Heart left ventricle (tissue), 16 donors: ENCODE measurements at regions not wholly inside any gene's neighbourhood (a gene's known extent, or its start where the extent isn't known, plus 50 kb on each side); places are given as distances from the start of the nearest gene placed in this dataset.

Experiments used
- ATAC-seq, 4 donors: fragments of 200-7000 bp; cut with Tn5 transposase; one replicate each; pipeline ENCODE4 v1.9.1; 2020 to 2022; ENCODE audit warnings: moderate library complexity in 4 of 4, mild to moderate bottlenecking in 3 of 4, moderate number of reproducible peaks in 1 of 4
- DNase-seq, 5 donors: peaks; one replicate each; pipeline ENCODE4 v3.0.0-alpha.2; 2020
- H3K27ac ChIP-seq, 12 donors: fragments of 200-600 bp; sonication (generic) in 4 of 12; one replicate each; pipeline versions ENCODE4 v1.5.0 to v1.8.0; 2016 to 2022; ENCODE audit warnings: mild to moderate bottlenecking in 2 of 12
- H3K27me3 ChIP-seq, 9 donors: fragments of 200-600 bp; sonication (generic) in 2 of 9; one replicate each; pipeline versions ENCODE4 v1.5.1 to v1.8.0; 2016 to 2022; ENCODE audit warnings: mild to moderate bottlenecking in 3 of 9
- H3K36me3 ChIP-seq, 9 donors: fragments of 200-600 bp; sonication (generic) in 2 of 9; one replicate each; pipeline versions ENCODE4 v1.5.0 to v1.8.0; 2018 to 2022; ENCODE audit warnings: mild to moderate bottlenecking in 2 of 9
- H3K4me1 ChIP-seq, 12 donors: fragments of 200-600 bp; sonication (generic) in 4 of 12; one replicate each; pipeline versions ENCODE4 v1.5.0 to v1.8.0; 2016 to 2022; ENCODE audit warnings: mild to moderate bottlenecking in 3 of 12
- H3K4me3 ChIP-seq, 12 donors: fragments of 200-600 bp; sonication (generic) in 4 of 12; one replicate each; pipeline versions ENCODE4 v1.5.0 to v1.8.0; 2017 to 2022; ENCODE audit warnings: mild to moderate bottlenecking in 9 of 12, moderate library complexity in 4 of 12
- H3K9me3 ChIP-seq, 12 donors: fragments of 200-600 bp; sonication (generic) in 4 of 12; one replicate each; pipeline versions ENCODE4 v1.5.0 to v1.8.0; 2016 to 2022; ENCODE audit warnings: mild to moderate bottlenecking in 1 of 12
- CTCF ChIP-seq, 12 donors: fragments of 200-600 bp; sonication (generic) in 4 of 12; IDR thresholded peaks; one replicate each; pipeline versions ENCODE4 v1.5.0 to v1.8.0; 2018 to 2022; ENCODE audit warnings: antibody characterized with exemption in 12 of 12, mild to moderate bottlenecking in 5 of 12
- POLR2A ChIP-seq, 2 donors: fragments of 450-650 bp; IDR thresholded peaks; one replicate each; pipeline ENCODE4 v1.6.1; 2017; ENCODE audit warnings: antibody characterized with exemption in 2 of 2, mild to moderate bottlenecking in 2 of 2, moderate library complexity in 2 of 2
- WGBS, 4 donors: extraction: QIAGEN DNeasy Blood & Tissue Kit in 2 of 4; methylation state at CpG; one replicate each; pipeline versions ENCODE4 v1.1.5 to v1.1.7; 2013 to 2018; 5-methylcytosine and 5-hydroxymethylcytosine counted together
- intact Hi-C, 10 donors: fragments of 100-400 bp; cut with DNase I; formaldehyde crosslinking; loops; one replicate each; pipeline versions ENCODE4 v1.11.1 to v1.14.2; 2022
- donor health status: ischemic (EF 13 %, LVEDD 7.1; RV severe dilation, severe dysfunction).
- donor health status: healthy with polysubstance abuse.
- donor health status: DM: no; HTN: yes; CAD: no.
- donor health status: DM: no; HTN: no; CAD: no.
- donor health status: ischemic (EF 25% LVEDD 6.9; RV normal size, moderate dysfunction).
- donor health status: ischemic (EF 25% LVEDD 5.7; RV mildly dilated, moderate dysfunction).
- donor health status: healthy.
- donor health status: DM: yes; HTN: yes; CAD: no.
- donor health status: ischemic (EF 35%, LVEDD 5.7; RV mildly dilated, moderate dysfunction).
- donor health status: nonischemic (EF 11% LVEDD 7.7; RV severe dilation, severe dysfunction).
- donor health status: DM: yes; HTN: yes; CAD: no.
- donor health status: PGD.
- donor health status: ischemic (EF 29% LVEDD 5.4; RV normal size, mild dysfunction).
- donor health status: nonischemic (EF 23%, LVEDD 6.1; RV moderate dilation, normal function).

GRCh38 chrX:148269513-148269912 lies 230.9 kb upstream of the AFF2 start:
- DNase-seq, result no peak
- Histone ChIP-seq H3K27ac (no peak overlapping the region), H3K36me3 (no peaks in the 10 kb centered on the region), H3K4me3 (no peak overlapping the region), H3K4me1 (no peaks in the 10 kb centered on the region), H3K27me3 (no peaks in the 10 kb centered on the region), H3K9me3 (no peaks in the 10 kb centered on the region)
- intact Hi-C loops, result no loop called here
- TF ChIP-seq CTCF (IDR thresholded peaks at IDR 0.05) (no peak), POLR2A (IDR thresholded peaks at IDR 0.05) (no peak)
- ATAC-seq, result no peak
- WGBS, 4 donors, result 59 to 83% (median 70%) methylated on average over 3 of the region's 3 CpGs

- WGBS, 4 donors, result 57 to 75% (median 62%) methylated on average over 2 of the region's 2 CpGs
- TF ChIP-seq POLR2A (IDR thresholded peaks at IDR 0.05) (no peak), CTCF (IDR thresholded peaks at IDR 0.05) (no peak)
- no peak for DNase-seq
- H3K4me1 ChIP-seq, result no peaks in the 10 kb centered on the region
- no peak overlapping the region for H3K4me3 ChIP-seq
- ATAC-seq, result no peak
- no peaks in the 10 kb centered on the region for H3K36me3 ChIP-seq
- intact Hi-C loops, result no loop called here
- H3K27me3 ChIP-seq, result no peaks in the 10 kb centered on the region
- no peak overlapping the region for H3K27ac ChIP-seq
- no peaks in the 10 kb centered on the region for H3K9me3 ChIP-seq
Observed at GRCh38 chrX:148270499-148270898, 229.9 kb upstream of the AFF2 start.

GRCh38 chrX:148271263-148271662 lies 229.2 kb upstream of the AFF2 start:
- DNase-seq, result no peak
- 44 to 64% (median 51%) methylated on average over 2 of the region's 2 CpGs for WGBS, 4 donors
- H3K27me3 ChIP-seq, result no peaks in the 10 kb centered on the region
- H3K9me3 ChIP-seq, result no peaks in the 10 kb centered on the region
- H3K36me3 ChIP-seq, result no peaks in the 10 kb centered on the region
- no peak overlapping the region for H3K4me3 ChIP-seq
- intact Hi-C loops, result no loop called here
- no peaks in the 10 kb centered on the region for H3K4me1 ChIP-seq
- ATAC-seq, result no peak
- H3K27ac ChIP-seq, result no peak overlapping the region
- TF ChIP-seq CTCF (IDR thresholded peaks at IDR 0.05), result no peak
- TF ChIP-seq POLR2A (IDR thresholded peaks at IDR 0.05), result no peak

GRCh38 chrX:148281920-148282319 lies 218.5 kb upstream of the AFF2 start:
- no peak for TF ChIP-seq POLR2A (IDR thresholded peaks at IDR 0.05)
- no peak for TF ChIP-seq CTCF (IDR thresholded peaks at IDR 0.05)
- Histone ChIP-seq H3K9me3 (no peaks in the 10 kb centered on the region), H3K36me3 (no peaks in the 10 kb centered on the region), H3K4me1 (no peaks in the 10 kb centered on the region), H3K27ac (no peak overlapping the region), H3K27me3 (no peaks in the 10 kb centered on the region), H3K4me3 (no peak overlapping the region)
- no peak for DNase-seq
- 32 to 59% (median 43%) methylated on average over 1 of the region's 1 CpG for WGBS, 4 donors
- no peak for ATAC-seq
- intact Hi-C loops, result no loop called here
